ENCODE measurements at regions not wholly inside any gene's neighbourhood (a gene's known extent, or its start where the extent isn't known, plus 50 kb on each side); places are given as distances from the start of the nearest gene placed in this dataset.

DNA sequence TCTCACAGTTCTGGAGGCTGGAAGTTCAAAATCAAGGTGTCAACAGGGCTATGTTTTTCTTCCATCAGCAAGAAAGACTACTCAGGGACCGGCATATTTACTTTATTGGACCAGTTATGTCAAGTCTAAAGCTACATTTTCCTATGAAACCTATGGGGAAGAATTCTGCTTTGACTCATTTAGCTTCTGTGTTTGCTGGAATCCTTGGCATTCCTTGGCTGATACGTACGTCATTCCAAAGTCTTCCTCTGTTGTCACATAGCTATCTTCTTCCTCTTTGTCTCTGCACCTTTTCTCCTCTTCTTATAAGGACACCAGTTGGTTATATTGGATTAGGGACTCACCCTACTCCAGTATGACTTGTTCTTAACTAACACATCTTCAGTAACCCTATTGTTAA is 137.4 kb upstream of the FBXO11 start:
- TF ChIP-seq, protein P1, sequence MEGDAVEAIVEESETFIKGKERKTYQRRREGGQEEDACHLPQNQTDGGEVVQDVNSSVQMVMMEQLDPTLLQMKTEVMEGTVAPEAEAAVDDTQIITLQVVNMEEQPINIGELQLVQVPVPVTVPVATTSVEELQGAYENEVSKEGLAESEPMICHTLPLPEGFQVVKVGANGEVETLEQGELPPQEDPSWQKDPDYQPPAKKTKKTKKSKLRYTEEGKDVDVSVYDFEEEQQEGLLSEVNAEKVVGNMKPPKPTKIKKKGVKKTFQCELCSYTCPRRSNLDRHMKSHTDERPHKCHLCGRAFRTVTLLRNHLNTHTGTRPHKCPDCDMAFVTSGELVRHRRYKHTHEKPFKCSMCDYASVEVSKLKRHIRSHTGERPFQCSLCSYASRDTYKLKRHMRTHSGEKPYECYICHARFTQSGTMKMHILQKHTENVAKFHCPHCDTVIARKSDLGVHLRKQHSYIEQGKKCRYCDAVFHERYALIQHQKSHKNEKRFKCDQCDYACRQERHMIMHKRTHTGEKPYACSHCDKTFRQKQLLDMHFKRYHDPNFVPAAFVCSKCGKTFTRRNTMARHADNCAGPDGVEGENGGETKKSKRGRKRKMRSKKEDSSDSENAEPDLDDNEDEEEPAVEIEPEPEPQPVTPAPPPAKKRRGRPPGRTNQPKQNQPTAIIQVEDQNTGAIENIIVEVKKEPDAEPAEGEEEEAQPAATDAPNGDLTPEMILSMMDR (IDR thresholded peaks at IDR 0.05) = no peak
- TF ChIP-seq POLR2AphosphoS5 (IDR thresholded peaks at IDR 0.05) = no peak

All from prostate gland (tissue), 2 donors.